Memory B cell (primary cell): ENCODE measurements at regions not wholly inside any gene's neighbourhood (a gene's known extent, or its start where the extent isn't known, plus 50 kb on each side); places are given as distances from the start of the nearest gene placed in this dataset.

Source experiments
- ATAC-seq: fragments of 150-1000 bp; cut with Tn5 transposase; 2 replicates; pipeline ENCODE4 v1.10.0; 2021; ENCODE audit warnings: low read depth, mild to moderate bottlenecking, moderate library complexity
- DNase-seq, 2 donors: peaks; one replicate each; pipeline ENCODE4 v3.0.0; 2022; ENCODE audit warnings: low spot score in 2 of 2
- H3K27ac Mint-ChIP-seq: one replicate; pipeline ENCODE4 v1.8.0; 2022; ENCODE audit warnings: mild to moderate bottlenecking, moderate library complexity, mixed read lengths
- H3K27me3 Mint-ChIP-seq: one replicate; pipeline ENCODE4 v1.8.0; 2022; ENCODE audit warnings: mixed read lengths
- H3K36me3 Mint-ChIP-seq: one replicate; pipeline ENCODE4 v1.8.0; 2022; ENCODE audit warnings: mild to moderate bottlenecking, mixed read lengths
- H3K4me1 Mint-ChIP-seq: one replicate; pipeline ENCODE4 v1.8.0; 2022; ENCODE audit warnings: mixed read lengths
- H3K4me3 Mint-ChIP-seq: one replicate; pipeline ENCODE4 v1.8.0; 2022; ENCODE audit warnings: mild to moderate bottlenecking, moderate library complexity, mixed read lengths
- H3K9me3 Mint-ChIP-seq: one replicate; pipeline ENCODE4 v1.8.0; 2022; ENCODE audit warnings: mixed read lengths

GRCh38 chr14:76706811-76707210 is 54.5 kb upstream of the VASH1 start:
- Mint-ChIP-seq H3K4me1 (no peaks in the 10 kb centered on the region), H3K9me3 (no peaks in the 10 kb centered on the region), H3K27me3 (peaks cover 7% of the 10 kb centered on the region), H3K4me3 (no peak overlapping the region), H3K27ac (no peak overlapping the region), H3K36me3 (no peaks in the 10 kb centered on the region)
- no peak for DNase-seq
- no peak for ATAC-seq

GRCh38 chr14:76708028-76708427 is 53.2 kb upstream of the VASH1 start:
- DNase-seq = no peak
- no peak overlapping the region for H3K27ac Mint-ChIP-seq
- ATAC-seq = no peak
- no peaks in the 10 kb centered on the region for H3K9me3 Mint-ChIP-seq
- H3K27me3 Mint-ChIP-seq = peaks cover 7% of the 10 kb centered on the region
- H3K4me3 Mint-ChIP-seq = no peak overlapping the region
- H3K4me1 Mint-ChIP-seq = no peaks in the 10 kb centered on the region
- H3K36me3 Mint-ChIP-seq = no peaks in the 10 kb centered on the region

GRCh38 chr14:76708771-76709170 is 52.5 kb upstream of the VASH1 start:
- H3K9me3 Mint-ChIP-seq = no peaks in the 10 kb centered on the region
- no peak for ATAC-seq
- H3K4me1 Mint-ChIP-seq = no peaks in the 10 kb centered on the region
- peaks cover 13% of the 10 kb centered on the region for H3K27me3 Mint-ChIP-seq
- H3K27ac Mint-ChIP-seq = no peak overlapping the region
- H3K4me3 Mint-ChIP-seq = no peak overlapping the region
- no peaks in the 10 kb centered on the region for H3K36me3 Mint-ChIP-seq
- DNase-seq = no peak

- Mint-ChIP-seq H3K27ac (no peak overlapping the region), H3K36me3 (no peaks in the 10 kb centered on the region), H3K27me3 (peaks cover 11% of the 10 kb centered on the region), H3K4me1 (no peaks in the 10 kb centered on the region), H3K9me3 (no peaks in the 10 kb centered on the region), H3K4me3 (no peak overlapping the region)
- ATAC-seq (no peak), DNase-seq (no peak)
Measured at GRCh38 chr14:76710056-76711010, 50.9 kb upstream of the VASH1 start.
